Adrenal gland (tissue), 9 donors: ENCODE measurements at regions not wholly inside any gene's neighbourhood (a gene's known extent, or its start where the extent isn't known, plus 50 kb on each side); places are given as distances from the start of the nearest gene placed in this dataset.
A peak's percentile ranks its signal among the peaks of the same experiment; 100 is the strongest.

Experiments used
- DNase-seq, 7 donors: peaks; one replicate each; pipeline ENCODE4 v3.0.0-alpha.2; 2019 to 2020
- H3K27ac ChIP-seq, 5 donors: fragments of 200-600 bp; sonication (generic) in 4 of 5; 1 replicate in 3 of 5; 2 replicates in 2 of 5; pipeline versions ENCODE4 v1.5.1 to v1.8.0; 2016 to 2020; ENCODE audit warnings: mild to moderate bottlenecking in 1 of 5
- H3K27me3 ChIP-seq: fragments of 200-600 bp; 2 replicates; pipeline ENCODE4 v1.8.0; 2021
- H3K36me3 ChIP-seq, 2 donors: fragments of 200-600 bp; replicated peaks in 1 of 2; 1 replicate in 1 of 2; 2 replicates in 1 of 2; pipeline versions ENCODE4 v1.5.1 to v1.8.0; 2018 to 2022
- H3K4me1 ChIP-seq, 2 donors: fragments of 200-600 bp; replicated peaks in 1 of 2; 1 replicate in 1 of 2; 2 replicates in 1 of 2; pipeline versions ENCODE4 v1.5.1 to v1.8.0; 2018 to 2021
- H3K4me3 ChIP-seq, 4 donors: fragments of 200-600 bp; sonication (generic) in 3 of 4; one replicate each; pipeline ENCODE4 v1.5.1; 2016 to 2018
- H3K9me3 ChIP-seq, 3 donors: fragments of 200-600 bp; sonication (generic) in 1 of 3; replicated peaks in 1 of 3; 1 replicate in 2 of 3; 2 replicates in 1 of 3; pipeline versions ENCODE4 v1.5.1 to v1.8.0; 2016 to 2021
- POLR2A ChIP-seq, 2 donors: fragments of 450-650 bp; IDR thresholded peaks; one replicate each; pipeline ENCODE4 v1.6.1; 2017; ENCODE audit warnings: antibody characterized with exemption in 2 of 2, mild to moderate bottlenecking in 2 of 2, moderate library complexity in 1 of 2
- WGBS, 4 donors: extraction: QIAGEN DNeasy Blood & Tissue Kit in 2 of 4; methylation state at CpG; one replicate each; pipeline versions ENCODE4 v1.1.5 to v1.1.7; 2013 to 2017; 5-methylcytosine and 5-hydroxymethylcytosine counted together
- intact Hi-C, 2 donors: fragments of 100-400 bp; cut with DNase I; formaldehyde crosslinking; loops; one replicate each; pipeline versions ENCODE4 v1.14.1 to v1.15.0; 2022 to 2023
- TF ChIP-seq, protein P1 (sequence below), 6 experiments: fragments of 450-650 bp in 4 of 6; fragments of 200-600 bp in 2 of 6; sonication (generic) in 1 of 6; IDR thresholded peaks; 1 replicate in 5 of 6; 2 replicates in 1 of 6; pipeline versions ENCODE4 v1.5.1 to v1.8.0; 2016 to 2021; ENCODE audit warnings: antibody characterized with exemption in 6 of 6, mild to moderate bottlenecking in 2 of 6, moderate library complexity in 1 of 6
- donor health status: healthy with polysubstance abuse.
- donor health status: Bipolar disorder and iron deficiency.
- donor health status: DM: yes; HTN: yes; CAD: no.
- donor health status: DM: no; HTN: no; CAD: no.
- donor health status: DM: no; HTN: no; CAD: no.

DNA sequence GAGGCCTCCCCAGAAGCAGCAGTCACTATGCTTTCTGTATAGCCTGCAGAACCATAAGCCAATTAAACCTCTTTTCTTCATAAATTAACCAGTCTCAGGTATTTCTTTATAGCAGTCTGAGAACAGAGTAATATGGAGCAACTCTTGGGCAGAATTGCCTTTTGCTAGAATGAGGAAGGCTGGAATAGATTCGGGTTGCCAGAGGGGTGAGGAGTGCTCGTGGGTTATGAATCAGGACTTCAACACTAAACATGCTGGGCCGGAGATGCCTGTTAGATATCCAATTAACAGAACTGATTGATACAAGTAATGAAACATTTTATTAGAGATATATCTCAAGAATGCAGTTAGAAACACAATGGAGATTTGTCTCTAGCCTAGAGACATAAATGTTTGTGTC lies 140.9 kb upstream of the MAP3K1 start:
- no peak overlapping the region for H3K4me3 ChIP-seq
- WGBS, 4 donors, result 75 to 84% (median 80%) methylated on average over 3 of the region's 3 CpGs

DNA sequence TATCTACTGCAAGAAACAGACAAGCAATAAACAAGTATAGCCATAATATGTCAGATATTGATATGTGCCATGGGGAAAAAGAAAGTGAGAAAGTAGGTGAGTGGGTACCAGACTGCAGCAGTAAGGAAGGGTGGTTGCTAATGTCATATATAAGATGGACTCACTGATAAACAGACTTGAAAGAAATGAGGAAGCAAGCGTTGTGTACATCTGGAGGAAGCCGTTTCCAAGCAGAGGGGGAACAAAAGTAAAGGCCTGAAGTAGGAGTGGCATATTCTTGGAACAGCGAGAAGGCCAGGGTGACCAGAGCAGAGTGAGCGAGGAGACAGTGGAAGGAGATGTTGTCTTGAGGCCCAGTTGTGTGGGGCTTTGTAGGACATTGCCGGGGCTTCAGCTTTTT lies 142.2 kb upstream of the MAP3K1 start:
- intact Hi-C loops, result no loop called here
- Histone ChIP-seq H3K27ac (no peak overlapping the region), H3K4me1 (peaks cover 0 to 15% of the 10 kb centered on the region in 2 donors), H3K27me3 (no peaks in the 10 kb centered on the region), H3K36me3 (no peaks in the 10 kb centered on the region), H3K9me3 (no peaks in the 10 kb centered on the region), H3K4me3 (no peak overlapping the region)
- WGBS, 4 donors, result 79 to 86% (median 84%) methylated on average over 5 of the region's 5 CpGs
- DNase-seq, result peak in 1 of 7 donors; percentile 28
- no peak for TF ChIP-seq POLR2A (IDR thresholded peaks at IDR 0.05)
- TF ChIP-seq, protein P1, sequence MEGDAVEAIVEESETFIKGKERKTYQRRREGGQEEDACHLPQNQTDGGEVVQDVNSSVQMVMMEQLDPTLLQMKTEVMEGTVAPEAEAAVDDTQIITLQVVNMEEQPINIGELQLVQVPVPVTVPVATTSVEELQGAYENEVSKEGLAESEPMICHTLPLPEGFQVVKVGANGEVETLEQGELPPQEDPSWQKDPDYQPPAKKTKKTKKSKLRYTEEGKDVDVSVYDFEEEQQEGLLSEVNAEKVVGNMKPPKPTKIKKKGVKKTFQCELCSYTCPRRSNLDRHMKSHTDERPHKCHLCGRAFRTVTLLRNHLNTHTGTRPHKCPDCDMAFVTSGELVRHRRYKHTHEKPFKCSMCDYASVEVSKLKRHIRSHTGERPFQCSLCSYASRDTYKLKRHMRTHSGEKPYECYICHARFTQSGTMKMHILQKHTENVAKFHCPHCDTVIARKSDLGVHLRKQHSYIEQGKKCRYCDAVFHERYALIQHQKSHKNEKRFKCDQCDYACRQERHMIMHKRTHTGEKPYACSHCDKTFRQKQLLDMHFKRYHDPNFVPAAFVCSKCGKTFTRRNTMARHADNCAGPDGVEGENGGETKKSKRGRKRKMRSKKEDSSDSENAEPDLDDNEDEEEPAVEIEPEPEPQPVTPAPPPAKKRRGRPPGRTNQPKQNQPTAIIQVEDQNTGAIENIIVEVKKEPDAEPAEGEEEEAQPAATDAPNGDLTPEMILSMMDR (IDR thresholded peaks at IDR 0.05), result no peak

More for the DNA sequence above, 140.9 kb upstream of the MAP3K1 start:
- no peaks in the 10 kb centered on the region for H3K9me3 ChIP-seq
- H3K27ac ChIP-seq, result no peak overlapping the region
- no peaks in the 10 kb centered on the region for H3K36me3 ChIP-seq
- no peak for DNase-seq
- intact Hi-C loops, result no loop called here
- peaks cover 0 to 14% of the 10 kb centered on the region in 2 donors for H3K4me1 ChIP-seq
- H3K27me3 ChIP-seq, result no peaks in the 10 kb centered on the region
- TF ChIP-seq, protein P1 (IDR thresholded peaks at IDR 0.05), result no peak
- no peak for TF ChIP-seq POLR2A (IDR thresholded peaks at IDR 0.05)

DNA sequence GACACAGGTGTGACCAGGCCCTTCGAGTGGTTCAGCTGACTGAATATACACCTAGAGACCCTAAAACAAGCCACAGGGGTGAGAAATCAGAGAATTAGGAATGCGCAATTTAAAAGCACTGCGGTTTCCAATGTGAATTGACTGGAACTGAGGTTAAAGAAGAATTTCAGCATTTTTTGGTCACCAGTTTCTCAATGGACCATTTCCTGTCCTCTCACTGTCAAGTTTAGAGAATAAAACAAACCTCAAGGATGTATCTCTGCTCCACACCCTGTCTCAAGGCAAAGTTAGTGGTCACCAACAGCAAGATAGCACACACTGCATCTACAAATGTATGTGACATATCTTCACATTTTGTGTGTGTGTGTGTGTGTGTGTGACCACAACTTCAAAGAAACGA lies 143.8 kb upstream of the MAP3K1 start:
- WGBS, 4 donors, result 72 to 77% (median 76%) methylated on average over 4 of the region's 4 CpGs
- Histone ChIP-seq H3K9me3 (no peaks in the 10 kb centered on the region), H3K4me3 (no peak overlapping the region), H3K27me3 (no peaks in the 10 kb centered on the region), H3K4me1 (peaks cover 0 to 15% of the 10 kb centered on the region in 2 donors), H3K36me3 (no peaks in the 10 kb centered on the region), H3K27ac (peak overlapping the region in 1 of 5 donors; percentile 10)
- no peak for TF ChIP-seq POLR2A (IDR thresholded peaks at IDR 0.05)
- TF ChIP-seq, protein P1 (IDR thresholded peaks at IDR 0.05), result no peak
- no peak for DNase-seq
- intact Hi-C loops, result no loop called here

DNA sequence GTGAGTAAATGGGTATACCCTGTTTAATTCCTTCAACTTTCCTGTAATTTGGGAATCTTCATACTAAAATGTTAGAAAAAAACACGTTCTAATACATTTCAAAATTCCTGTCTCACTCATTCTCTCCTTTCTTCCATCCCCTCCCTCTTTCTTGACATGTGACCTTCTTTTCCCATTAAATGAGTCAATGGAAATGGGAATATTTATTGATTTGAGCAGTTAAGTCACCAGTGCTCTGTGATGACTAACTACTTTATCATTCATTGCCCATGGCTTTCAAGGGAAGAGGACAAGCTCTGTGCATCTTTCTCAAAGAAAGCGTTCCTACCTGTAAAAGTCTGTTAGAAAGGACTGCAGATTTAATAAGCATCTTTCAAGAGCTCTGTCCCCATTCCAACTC lies 144.4 kb upstream of the MAP3K1 start:
- no peaks in the 10 kb centered on the region for H3K36me3 ChIP-seq
- no peak overlapping the region for H3K4me3 ChIP-seq
- peak overlapping the region in 1 of 5 donors; percentile 10 for H3K27ac ChIP-seq
- 84 to 94% (median 88%) methylated on average over 2 of the region's 2 CpGs for WGBS, 4 donors
- H3K4me1 ChIP-seq, result peaks cover 0 to 15% of the 10 kb centered on the region in 2 donors
- TF ChIP-seq POLR2A (IDR thresholded peaks at IDR 0.05), result no peak
- TF ChIP-seq, protein P1 (IDR thresholded peaks at IDR 0.05), result no peak
- intact Hi-C loops, result no loop called here
- no peaks in the 10 kb centered on the region for H3K27me3 ChIP-seq
- no peaks in the 10 kb centered on the region for H3K9me3 ChIP-seq
- DNase-seq, result no peak
